HL-60 (cell line): ENCODE measurements at regions not wholly inside any gene's neighbourhood (a gene's known extent, or its start where the extent isn't known, plus 50 kb on each side); places are given as distances from the start of the nearest gene placed in this dataset.

Experiments used
- DNase-seq, 2 experiments: peaks; one replicate each; pipeline ENCODE4 v3.0.0-alpha.2; 2010 to 2020; ENCODE audit warnings: low read depth in 1 of 2, low spot score in 1 of 2
- H3K27ac ChIP-seq: fragments of 250-450 bp; sonication (Bioruptor Pico); replicated peaks from 2 replicates; pipeline ENCODE4 v1.5.1; 2020; ENCODE audit warnings: mild to moderate bottlenecking, moderate library complexity
- H3K27me3 ChIP-seq: fragments of 250-450 bp; sonication (Bioruptor Pico); 2 replicates; pipeline ENCODE4 v1.5.1; 2021; ENCODE audit warnings: mild to moderate bottlenecking, moderate library complexity; ENCODE audit not compliant: insufficient read depth, poor library complexity, severe bottlenecking
- H3K4me3 ChIP-seq: replicated peaks from 2 replicates; pipeline ENCODE4 v1.5.1; 2011; ENCODE audit warnings: mild to moderate bottlenecking, control low read depth, low read length; ENCODE audit not compliant: insufficient read depth
- GABPA ChIP-seq: IDR thresholded peaks from 2 replicates; pipeline ENCODE4 v1.6.1; 2012; ENCODE audit warnings: low read depth
- POLR2AphosphoS5 ChIP-seq: IDR thresholded peaks from 2 replicates; pipeline ENCODE4 v1.6.1; 2012; ENCODE audit warnings: low read depth
- SPI1 ChIP-seq: IDR thresholded peaks from 2 replicates; pipeline ENCODE4 v1.6.1; 2012; ENCODE audit warnings: low read depth, mild to moderate bottlenecking, borderline replicate concordance
- TF ChIP-seq, protein P1 (sequence below): IDR thresholded peaks from one replicate; pipeline ENCODE4 v1.5.1; 2011; ENCODE audit warnings: low read length, control low read depth, inconsistent platforms; ENCODE audit not compliant: insufficient read depth
- TF ChIP-seq, protein P2 (sequence below): IDR thresholded peaks from 2 replicates; pipeline ENCODE4 v1.6.1; 2012; ENCODE audit warnings: low read depth; ENCODE audit not compliant: insufficient replicate concordance

DNA sequence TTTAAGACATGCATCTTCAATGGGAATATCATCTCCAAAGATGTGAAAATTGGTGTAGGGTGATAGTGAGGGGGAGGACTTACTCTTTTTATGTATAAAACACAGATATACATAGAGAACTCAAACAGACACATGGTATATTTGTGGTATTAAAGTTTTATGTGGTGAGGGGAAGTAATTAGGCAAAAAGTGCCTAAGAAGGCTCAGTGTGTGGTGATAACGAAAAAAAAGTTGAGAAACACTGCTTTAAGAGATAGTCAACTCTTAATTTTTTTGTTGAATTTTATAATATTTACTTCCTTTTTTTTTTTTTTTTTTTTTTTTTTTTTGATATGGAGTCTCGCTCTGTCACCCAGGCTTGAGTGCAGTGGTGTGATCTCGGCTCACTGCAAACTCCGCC lies 174.2 kb upstream of the FRMD4B start:
- no peak for TF ChIP-seq GABPA
- TF ChIP-seq SPI1 = no peak
- no peak for DNase-seq
- peak overlapping the region; percentile 34; the same call in 1 of the 2 replicates for H3K27ac ChIP-seq
- H3K27me3 ChIP-seq = no peaks in the 10 kb centered on the region
- no peak overlapping the region for H3K4me3 ChIP-seq

DNA sequence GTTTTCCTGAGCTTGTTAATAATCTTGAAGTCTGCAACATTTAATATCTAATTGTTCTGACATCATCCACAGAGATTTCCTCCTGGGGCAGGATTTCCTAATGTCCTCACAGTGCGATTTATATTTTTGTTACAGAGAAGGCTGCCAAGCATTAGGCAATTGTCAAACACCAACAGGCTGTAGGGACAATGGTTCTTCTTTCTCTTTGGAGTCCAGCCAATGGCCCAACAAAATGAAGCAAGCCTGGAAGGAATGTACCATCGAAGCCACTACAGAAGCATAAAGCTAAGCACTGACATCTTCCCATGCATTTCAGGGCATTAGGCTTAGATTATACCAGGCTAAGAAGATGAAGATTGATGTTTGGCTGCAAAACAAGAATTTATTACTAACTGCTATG lies 173.0 kb upstream of the FRMD4B start:
- Histone ChIP-seq H3K27ac (peak overlapping the region; percentile 34; the same call in 1 of the 2 replicates), H3K4me3 (no peak overlapping the region), H3K27me3 (no peaks in the 10 kb centered on the region)
- DNase-seq = peak; percentile 48 to 87
- TF ChIP-seq, protein P1, sequence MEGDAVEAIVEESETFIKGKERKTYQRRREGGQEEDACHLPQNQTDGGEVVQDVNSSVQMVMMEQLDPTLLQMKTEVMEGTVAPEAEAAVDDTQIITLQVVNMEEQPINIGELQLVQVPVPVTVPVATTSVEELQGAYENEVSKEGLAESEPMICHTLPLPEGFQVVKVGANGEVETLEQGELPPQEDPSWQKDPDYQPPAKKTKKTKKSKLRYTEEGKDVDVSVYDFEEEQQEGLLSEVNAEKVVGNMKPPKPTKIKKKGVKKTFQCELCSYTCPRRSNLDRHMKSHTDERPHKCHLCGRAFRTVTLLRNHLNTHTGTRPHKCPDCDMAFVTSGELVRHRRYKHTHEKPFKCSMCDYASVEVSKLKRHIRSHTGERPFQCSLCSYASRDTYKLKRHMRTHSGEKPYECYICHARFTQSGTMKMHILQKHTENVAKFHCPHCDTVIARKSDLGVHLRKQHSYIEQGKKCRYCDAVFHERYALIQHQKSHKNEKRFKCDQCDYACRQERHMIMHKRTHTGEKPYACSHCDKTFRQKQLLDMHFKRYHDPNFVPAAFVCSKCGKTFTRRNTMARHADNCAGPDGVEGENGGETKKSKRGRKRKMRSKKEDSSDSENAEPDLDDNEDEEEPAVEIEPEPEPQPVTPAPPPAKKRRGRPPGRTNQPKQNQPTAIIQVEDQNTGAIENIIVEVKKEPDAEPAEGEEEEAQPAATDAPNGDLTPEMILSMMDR = no peak
- peak; percentile 60; the same call in 1 of the 2 replicates for TF ChIP-seq POLR2AphosphoS5

DNA sequence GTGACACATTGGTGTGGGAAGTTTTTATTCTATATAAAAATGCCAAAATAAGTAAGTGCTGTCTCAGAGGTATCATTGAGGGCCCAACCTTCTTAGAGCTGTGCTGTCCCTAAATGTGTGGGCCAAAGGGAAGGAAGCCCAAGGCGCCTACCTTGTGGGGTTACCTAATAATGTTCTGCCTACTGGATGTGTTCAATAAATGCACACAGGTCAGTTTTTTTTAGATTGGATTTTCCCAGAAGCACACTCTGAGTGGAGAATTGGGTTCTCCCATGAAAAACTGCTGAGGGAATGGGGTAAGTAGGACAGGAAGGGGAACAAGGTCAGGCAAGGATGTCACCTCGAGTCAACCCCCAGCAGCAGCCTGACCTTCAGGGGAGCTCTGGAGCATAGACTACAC lies 168.7 kb upstream of the FRMD4B start:
- TF ChIP-seq SPI1 (no peak), GABPA (no peak), POLR2AphosphoS5 (no peak)
- TF ChIP-seq, protein P1 = no peak
- no peak overlapping the region for H3K4me3 ChIP-seq
- H3K27me3 ChIP-seq = no peaks in the 10 kb centered on the region
- no peak for DNase-seq
- no peak overlapping the region for H3K27ac ChIP-seq

DNA sequence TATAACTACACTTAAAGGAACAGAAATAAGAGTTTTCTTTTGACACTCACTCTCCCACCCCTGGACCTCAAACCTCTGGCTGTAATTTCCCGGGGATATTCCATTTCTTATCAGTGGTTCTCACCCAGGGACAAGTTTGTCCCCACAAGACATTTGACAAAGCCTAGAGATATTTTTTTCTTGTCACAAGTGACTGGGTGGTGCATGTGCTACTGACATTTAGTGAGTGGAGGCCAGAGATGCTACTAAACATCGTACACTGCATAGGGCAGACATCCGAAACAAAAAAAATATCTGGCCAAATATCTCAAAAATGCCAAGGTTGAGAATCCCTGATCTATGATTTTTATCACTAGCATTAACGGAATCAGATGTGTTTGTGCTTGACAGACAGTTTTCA lies 168.0 kb upstream of the FRMD4B start:
- no peak for DNase-seq
- no peak overlapping the region for H3K27ac ChIP-seq
- no peaks in the 10 kb centered on the region for H3K27me3 ChIP-seq
- no peak overlapping the region for H3K4me3 ChIP-seq
- TF ChIP-seq GABPA (no peak), POLR2AphosphoS5 (no peak), SPI1 (no peak)
- TF ChIP-seq, protein P2, sequence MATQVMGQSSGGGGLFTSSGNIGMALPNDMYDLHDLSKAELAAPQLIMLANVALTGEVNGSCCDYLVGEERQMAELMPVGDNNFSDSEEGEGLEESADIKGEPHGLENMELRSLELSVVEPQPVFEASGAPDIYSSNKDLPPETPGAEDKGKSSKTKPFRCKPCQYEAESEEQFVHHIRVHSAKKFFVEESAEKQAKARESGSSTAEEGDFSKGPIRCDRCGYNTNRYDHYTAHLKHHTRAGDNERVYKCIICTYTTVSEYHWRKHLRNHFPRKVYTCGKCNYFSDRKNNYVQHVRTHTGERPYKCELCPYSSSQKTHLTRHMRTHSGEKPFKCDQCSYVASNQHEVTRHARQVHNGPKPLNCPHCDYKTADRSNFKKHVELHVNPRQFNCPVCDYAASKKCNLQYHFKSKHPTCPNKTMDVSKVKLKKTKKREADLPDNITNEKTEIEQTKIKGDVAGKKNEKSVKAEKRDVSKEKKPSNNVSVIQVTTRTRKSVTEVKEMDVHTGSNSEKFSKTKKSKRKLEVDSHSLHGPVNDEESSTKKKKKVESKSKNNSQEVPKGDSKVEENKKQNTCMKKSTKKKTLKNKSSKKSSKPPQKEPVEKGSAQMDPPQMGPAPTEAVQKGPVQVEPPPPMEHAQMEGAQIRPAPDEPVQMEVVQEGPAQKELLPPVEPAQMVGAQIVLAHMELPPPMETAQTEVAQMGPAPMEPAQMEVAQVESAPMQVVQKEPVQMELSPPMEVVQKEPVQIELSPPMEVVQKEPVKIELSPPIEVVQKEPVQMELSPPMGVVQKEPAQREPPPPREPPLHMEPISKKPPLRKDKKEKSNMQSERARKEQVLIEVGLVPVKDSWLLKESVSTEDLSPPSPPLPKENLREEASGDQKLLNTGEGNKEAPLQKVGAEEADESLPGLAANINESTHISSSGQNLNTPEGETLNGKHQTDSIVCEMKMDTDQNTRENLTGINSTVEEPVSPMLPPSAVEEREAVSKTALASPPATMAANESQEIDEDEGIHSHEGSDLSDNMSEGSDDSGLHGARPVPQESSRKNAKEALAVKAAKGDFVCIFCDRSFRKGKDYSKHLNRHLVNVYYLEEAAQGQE = no peak
- TF ChIP-seq, protein P1 = no peak

DNA sequence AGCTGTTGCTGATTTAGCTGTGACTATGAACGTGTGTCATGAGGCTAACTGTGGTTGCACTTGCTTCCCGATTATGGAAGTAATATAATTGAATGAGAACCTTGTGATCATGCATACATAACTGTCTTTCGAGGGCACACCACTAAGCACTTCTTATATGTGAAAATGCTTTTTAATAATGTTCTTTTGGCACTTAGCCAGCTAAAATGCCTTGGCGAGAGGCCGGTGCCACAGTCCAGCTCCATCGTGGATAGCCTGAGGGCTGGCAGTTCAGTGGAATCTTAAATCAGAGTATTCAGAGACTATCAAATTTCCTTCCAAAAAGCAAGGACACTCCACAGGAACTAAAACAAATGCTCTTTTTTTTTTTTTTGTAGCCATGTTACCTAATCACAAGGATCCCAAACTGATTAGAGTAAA lies 161.6 kb upstream of the FRMD4B start:
- Histone ChIP-seq H3K27me3 (no peaks in the 10 kb centered on the region), H3K4me3 (no peak overlapping the region), H3K27ac (no peak overlapping the region)
- TF ChIP-seq SPI1 = no peak
- TF ChIP-seq GABPA = no peak
- TF ChIP-seq POLR2AphosphoS5 = no peak
- TF ChIP-seq, protein P1 = no peak
- TF ChIP-seq, protein P2 = no peak
- no peak for DNase-seq
